HG03558 (cell line): ENCODE measurements at regions not wholly inside any gene's neighbourhood (a gene's known extent, or its start where the extent isn't known, plus 50 kb on each side); places are given as distances from the start of the nearest gene placed in this dataset.

Experiments
- ATAC-seq: cut with Tn5 transposase; IDR thresholded peaks from one replicate; pipeline ENCODE4 v1.9.1; 2021; ENCODE audit warnings: moderate number of reproducible peaks; ENCODE audit not compliant: unreplicated experiment; ENCODE audit errors: extremely low read depth

DNA sequence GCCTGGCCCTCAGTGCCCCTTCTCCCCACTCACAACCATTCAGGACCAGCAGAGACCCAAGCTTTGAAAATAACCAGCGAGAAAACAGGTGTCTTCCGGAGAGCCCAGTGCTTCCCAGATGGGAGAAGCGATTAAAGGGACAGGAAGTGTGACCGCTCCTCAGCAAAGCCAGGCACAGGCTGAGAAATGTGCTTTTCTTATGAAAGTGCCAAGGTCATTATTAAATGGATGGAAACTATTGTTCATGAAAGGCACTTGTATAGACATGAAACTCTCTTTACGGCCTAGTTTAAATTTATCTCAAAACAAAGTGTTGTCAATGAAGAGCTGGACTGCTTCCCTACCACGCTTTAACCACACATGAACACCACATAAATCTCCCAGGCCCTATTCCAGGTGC is 210.4 kb downstream of the SPTSSA start:
- ATAC-seq = no peak

GRCh38 chr14:34250959-34251358 is 211.1 kb downstream of the SPTSSA start:
- no peak for ATAC-seq

DNA sequence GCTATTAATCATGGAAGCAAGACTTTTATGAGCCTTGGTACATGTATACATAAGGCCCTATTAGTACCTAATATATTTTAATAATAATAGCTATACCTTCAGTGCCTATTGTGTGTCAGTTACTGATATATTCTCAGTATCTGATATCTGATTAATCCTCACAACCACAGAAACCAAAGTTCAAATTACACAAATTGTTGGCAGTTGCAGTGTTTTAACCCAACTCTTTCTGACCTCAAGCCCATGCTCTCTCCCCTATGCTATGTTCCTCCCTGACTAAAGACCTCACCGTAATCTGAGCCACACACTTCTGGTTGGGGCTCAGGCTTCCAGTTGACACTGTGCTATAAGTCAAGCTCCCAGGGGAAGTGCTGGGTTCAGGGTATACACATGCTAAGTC is 214.4 kb downstream of the SPTSSA start:
- ATAC-seq = no peak

GRCh38 chr14:34246206-34246605 is 215.8 kb downstream of the SPTSSA start:
- ATAC-seq = no peak

DNA sequence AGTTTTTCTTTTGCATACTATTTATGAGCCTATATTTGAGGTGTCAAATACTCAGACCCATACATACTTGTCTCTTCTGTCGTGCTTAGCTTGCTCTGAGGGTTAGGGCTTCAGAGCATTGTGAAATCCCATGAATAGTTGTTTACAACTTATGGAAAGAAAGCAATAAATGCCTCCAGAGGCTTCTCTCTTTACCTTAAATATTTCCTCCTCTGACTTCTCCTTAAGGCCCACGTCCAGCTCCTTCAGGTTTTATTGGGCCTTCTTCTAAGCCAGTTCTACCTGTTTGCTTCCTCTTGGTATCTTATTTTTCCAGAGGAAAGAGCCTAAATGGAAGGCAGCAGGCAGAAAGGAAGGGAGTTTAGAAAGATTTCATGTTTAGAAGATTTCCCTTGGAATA is 218.6 kb downstream of the SPTSSA start:
- ATAC-seq = no peak

DNA sequence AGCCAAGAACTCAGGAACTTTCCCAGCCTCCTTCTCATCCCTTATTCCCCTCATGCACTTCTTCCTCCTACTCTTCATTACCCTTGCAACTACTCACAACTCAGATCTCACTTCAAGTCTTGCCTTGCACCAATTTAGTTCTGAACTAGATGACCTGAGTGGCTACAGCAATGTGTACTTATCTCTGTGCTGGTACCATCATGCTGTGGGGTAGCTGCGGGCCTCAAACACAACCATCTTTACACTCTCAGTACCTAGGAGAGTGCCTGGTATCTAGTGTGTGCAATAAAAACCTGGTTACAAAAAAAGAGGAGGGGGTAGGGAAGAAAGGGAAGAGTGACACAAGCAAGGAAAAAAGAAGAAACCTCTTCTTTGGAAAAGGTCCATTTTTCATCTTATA is 219.0 kb downstream of the SPTSSA start:
- ATAC-seq = no peak

- ATAC-seq = no peak
Measured at GRCh38 chr14:34241185-34241711, 220.8 kb downstream of the SPTSSA start.

- ATAC-seq = no peak
Measured at GRCh38 chr14:34238610-34239009, 223.4 kb downstream of the SPTSSA start.

DNA sequence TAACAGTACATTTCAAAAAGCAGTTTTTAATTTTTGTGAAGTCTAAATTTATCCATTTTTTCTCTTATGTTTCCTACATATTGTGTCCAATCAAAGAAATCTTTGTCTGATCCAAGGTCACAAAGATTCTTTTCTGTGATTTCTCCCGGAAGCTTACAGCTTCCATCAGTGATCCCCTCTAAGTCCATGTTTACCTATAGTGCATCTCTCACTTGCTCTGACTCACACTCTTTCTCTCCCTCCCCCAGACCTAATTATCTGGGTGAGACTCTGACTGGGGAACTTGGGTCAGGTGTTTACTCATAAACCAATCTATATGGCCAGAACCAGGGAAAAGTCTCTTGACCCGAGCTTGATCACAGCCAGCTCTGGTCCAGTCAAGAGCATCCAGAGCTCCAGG is 224.4 kb downstream of the SPTSSA start:
- no peak for ATAC-seq

DNA sequence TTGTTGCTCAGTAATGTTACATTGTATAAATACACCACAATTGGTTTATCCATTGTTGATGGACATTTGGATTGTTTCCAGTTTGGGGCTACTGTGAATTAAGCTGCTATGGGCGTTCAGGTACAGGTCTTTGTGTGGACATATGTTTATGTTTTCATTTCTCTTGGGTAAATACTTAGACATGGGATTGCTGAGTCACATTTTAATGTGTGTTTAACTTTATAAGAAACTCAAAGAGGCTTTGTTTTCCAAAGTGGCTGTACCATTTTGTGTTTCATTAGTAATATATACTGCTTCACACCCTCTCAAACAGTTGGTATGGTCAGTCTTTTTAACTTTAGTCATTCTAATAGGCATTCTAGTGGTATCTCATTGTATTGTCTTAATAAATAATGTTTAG is 225.0 kb downstream of the SPTSSA start:
- ATAC-seq = no peak

DNA sequence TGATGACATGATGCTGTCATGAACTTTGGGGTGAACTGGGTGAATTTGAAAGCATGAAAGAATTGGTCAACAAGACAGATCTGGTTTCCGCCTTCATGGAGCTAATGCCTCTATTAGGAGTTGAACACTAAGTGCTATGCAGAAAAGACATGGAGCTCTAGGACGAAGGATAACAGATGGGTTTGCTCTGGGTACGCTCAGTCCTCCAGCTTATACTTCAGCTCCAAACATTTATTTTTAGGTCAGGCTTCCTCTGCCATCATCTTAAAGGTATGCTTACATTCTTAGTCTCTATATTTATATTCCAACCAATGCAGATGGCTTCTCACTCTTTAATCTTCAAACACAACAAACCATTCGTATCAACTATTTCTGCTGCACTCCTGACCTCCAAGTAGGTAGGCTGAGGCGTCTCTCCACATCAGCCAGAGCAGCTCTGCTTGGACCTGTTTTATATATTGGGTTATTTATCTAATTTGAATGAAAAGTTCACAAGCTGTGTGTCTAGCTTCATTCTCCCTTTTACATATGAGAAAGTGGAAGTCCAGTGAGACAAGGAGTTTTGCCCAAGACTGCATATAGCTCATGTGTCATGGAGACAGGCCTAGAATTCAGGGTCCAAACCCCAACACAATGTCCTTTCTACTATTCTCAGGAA is 226.3 kb downstream of the SPTSSA start:
- no peak for ATAC-seq

DNA sequence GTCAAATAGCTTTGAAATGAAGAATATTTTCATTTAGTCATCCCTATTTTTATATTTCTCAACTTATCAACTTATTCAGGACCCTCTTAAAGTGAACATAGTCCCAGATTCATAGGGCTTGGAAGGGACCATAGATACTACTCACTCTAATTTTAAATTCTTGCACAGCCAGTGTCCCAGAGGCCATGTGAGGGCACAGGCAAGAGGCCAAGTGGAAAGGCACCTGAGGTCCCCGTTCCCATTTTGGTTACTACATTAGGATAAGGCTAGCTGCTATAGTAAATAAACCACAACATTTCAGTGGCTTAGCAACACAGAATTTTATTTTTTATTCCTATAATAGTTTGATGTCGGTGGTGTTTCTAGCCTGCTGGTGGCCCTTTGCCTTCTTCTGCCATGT is 227.8 kb downstream of the SPTSSA start:
- no peak for ATAC-seq

DNA sequence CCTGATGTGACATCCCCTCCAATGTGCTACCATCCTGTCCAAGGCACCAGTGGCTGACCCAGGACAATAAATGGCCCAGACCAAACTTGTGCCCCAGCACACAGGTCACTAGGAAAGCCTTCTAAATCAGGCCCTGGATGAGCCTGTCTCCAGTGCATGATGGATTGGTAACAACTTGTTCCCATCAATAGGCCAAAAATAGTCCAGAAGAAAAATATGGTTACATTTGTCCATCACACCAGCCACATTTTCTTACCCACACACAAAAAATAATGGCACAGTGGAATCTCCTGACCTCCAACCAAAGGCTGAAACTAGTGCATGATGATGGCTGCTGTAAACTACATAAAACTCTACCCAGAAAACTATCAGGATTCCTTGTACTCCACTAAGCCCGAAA is 228.4 kb downstream of the SPTSSA start:
- no peak for ATAC-seq

- no peak for ATAC-seq
Measured at GRCh38 chr14:34232790-34233189, 229.2 kb downstream of the SPTSSA start.

DNA sequence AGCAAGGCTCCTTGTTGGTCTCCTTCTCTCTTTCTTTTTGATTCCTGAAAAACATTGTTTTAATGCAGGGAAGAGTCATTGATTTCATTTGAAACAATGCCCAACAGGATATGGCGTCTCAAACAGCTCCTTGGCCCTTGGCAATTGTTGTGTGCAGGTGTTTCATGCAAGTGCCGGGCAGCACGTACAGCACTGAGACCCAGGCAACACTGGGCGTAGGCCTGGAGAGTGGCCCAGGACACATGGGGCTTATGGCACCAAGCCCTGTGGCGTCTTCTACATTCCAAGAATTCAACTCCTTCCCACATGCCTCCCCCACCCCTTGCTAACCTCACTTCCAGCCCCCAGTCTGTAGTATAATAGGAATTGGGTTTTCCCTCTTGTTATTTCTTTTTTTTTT is 230.4 kb downstream of the SPTSSA start:
- ATAC-seq = no peak

- ATAC-seq = no peak
Measured at GRCh38 chr14:34229140-34229539, 232.9 kb downstream of the SPTSSA start.

GRCh38 chr14:34228650-34228976 is 233.4 kb downstream of the SPTSSA start:
- ATAC-seq = no peak

- ATAC-seq = peak; percentile 75
Measured at GRCh38 chr14:34227834-34228649, 234.0 kb downstream of the SPTSSA start.

DNA sequence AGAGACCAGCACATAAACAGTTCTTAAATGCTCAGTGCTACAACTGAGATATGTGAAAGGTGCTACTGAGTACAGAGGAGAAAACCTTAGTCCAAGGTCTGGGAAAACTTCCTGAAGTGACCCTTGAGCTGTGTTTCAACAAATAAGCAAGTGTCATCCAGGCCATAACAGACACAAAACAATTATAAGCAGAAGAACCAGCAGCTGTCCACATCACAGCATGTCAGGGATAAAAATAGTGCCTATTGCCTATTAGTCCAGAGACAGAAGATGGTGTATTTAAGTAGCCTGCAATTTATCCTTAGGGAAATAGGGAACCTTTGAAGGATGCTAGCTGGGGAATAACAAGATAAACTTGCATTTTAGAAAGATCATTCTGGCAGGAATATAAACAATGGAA is 237.8 kb downstream of the SPTSSA start:
- ATAC-seq = no peak

DNA sequence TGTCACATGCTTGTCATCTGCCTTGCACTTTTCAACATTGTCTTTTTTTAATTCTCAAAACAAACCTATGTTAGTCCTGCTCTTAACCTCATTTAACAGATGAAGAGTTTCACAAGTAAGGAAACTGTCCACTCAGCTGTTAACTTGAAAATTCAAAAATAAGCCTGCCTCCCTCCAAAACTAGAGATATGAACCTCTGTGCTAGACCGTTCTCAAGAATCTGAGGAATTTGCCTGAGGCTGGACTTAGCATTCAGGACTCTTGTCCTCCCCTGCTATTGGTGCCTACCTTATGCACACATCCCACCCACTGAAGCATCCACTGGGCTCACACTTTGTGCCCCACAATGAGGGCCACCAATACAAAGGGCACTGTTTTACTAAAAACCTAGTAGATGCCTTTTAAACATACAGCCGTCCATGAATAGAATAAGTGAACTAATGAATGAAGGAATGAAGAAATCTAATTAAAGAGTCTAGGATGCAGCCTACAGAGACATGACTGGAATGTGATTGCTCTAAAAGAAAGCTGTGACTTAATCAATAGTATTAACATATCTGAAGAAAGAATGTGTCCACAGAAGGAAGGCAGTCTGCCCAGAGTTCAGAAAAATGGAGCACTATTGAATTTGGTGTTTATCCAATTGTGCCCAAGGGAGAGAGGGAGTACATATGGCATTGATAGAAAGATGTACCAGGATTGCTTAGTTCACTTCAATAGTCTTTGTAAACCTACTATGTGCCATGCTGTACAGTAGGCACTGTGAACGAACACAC is 238.5 kb downstream of the SPTSSA start:
- ATAC-seq = no peak

DNA sequence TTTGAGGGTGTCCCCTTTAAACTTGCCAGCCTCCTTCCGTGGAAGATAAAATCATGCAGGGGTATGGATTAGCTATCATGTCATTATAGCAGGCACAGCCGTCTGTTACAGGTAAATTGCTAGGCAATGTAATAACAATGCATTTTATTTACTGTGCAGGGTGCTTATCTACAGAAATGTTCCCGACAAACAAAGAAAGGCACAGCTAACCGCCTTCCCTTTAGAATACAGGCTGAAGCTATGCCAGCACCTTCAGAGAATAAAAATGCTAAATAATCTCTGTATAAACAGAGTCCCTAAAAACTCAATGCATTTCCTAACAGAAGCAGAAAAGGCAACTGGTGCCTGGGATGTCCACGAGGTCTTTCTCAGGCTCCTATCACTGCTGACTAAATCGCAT is 239.2 kb downstream of the SPTSSA start:
- no peak for ATAC-seq
